Body of pancreas (tissue), 4 donors: ENCODE measurements at regions not wholly inside any gene's neighbourhood (a gene's known extent, or its start where the extent isn't known, plus 50 kb on each side); places are given as distances from the start of the nearest gene placed in this dataset.

ENCODE experiments used
- CTCF ChIP-seq, 7 experiments: fragments of 450-650 bp in 4 of 7; fragments of 200-600 bp in 3 of 7; sonication (generic) in 3 of 7; IDR thresholded peaks; one replicate each; pipeline ENCODE4 v1.5.1; 2016 to 2019; ENCODE audit warnings: antibody characterized with exemption in 7 of 7
- POLR2A ChIP-seq, 3 donors: fragments of 450-650 bp; IDR thresholded peaks; one replicate each; pipeline ENCODE4 v1.6.1; 2016; ENCODE audit warnings: antibody characterized with exemption in 3 of 3, mild to moderate bottlenecking in 2 of 3

DNA sequence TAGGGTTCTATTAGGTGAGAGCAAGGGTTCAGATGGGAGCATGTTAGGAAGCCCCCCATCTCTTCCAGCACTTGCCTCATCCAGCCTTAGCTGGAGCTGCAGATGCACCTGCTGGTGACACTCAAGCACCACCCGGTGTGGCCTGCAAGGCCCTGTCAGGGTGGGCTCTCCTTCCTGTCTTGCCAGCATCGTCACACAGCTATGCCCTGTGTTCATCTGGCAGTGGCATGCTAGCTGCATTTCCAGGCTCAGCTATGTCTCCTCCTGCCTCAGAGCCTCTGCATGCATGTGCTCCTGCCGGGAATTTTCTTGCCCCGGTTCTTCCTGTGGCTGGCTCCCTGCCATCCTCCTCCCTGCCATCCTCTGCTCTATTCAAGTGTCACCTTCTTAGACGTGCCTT lies 129.7 kb upstream of the KLF6 start:
- TF ChIP-seq CTCF (IDR thresholded peaks at IDR 0.05) (no peak), POLR2A (IDR thresholded peaks at IDR 0.05) (no peak)
